ENCODE measurements at regions not wholly inside any gene's neighbourhood (a gene's known extent, or its start where the extent isn't known, plus 50 kb on each side); places are given as distances from the start of the nearest gene placed in this dataset.
"Not testable (repeated sequence)": the region's sequence is repeated elsewhere in the genome, so short reads cannot be mapped to it uniquely, and the experiment has no call there.

GRCh38 chr13:60261432-60262351, 98.0 kb upstream of the DIAPH3 start:
- H3K9me3 Mint-ChIP-seq: peaks cover 0 to 5% of the 10 kb centered on the region in 2 donors

GRCh38 chr13:60265566-60265965, 101.8 kb upstream of the DIAPH3 start:
- Mint-ChIP-seq H3K36me3 (ENCODE audit: insufficient read depth in 2 of 2) (no peaks in the 10 kb centered on the region), H3K27ac (no peak overlapping the region), H3K27me3 (ENCODE audit: low read depth) (peaks cover 14% of the 10 kb centered on the region), H3K4me1 (ENCODE audit: low read depth) (no peaks in the 10 kb centered on the region), H3K4me3 (no peak overlapping the region), H3K9me3 (peaks cover 0 to 3% of the 10 kb centered on the region in 2 donors)
- no peak for ATAC-seq (replicated peaks in 1 of 2)
- no peak for DNase-seq

More at GRCh38 chr13:60261432-60262351, 98.0 kb upstream of the DIAPH3 start:
- H3K27ac Mint-ChIP-seq: no peak overlapping the region
- no peak overlapping the region for H3K4me3 Mint-ChIP-seq
- peaks cover 0 to 2% of the 10 kb centered on the region in 2 donors for H3K36me3 Mint-ChIP-seq (ENCODE audit: insufficient read depth in 2 of 2)
- H3K27me3 Mint-ChIP-seq (ENCODE audit: low read depth): peaks cover 24% of the 10 kb centered on the region
- ATAC-seq (replicated peaks in 1 of 2): no peak
- no peak for DNase-seq
- peaks cover 5% of the 10 kb centered on the region for H3K4me1 Mint-ChIP-seq (ENCODE audit: low read depth)

GRCh38 chr13:60267498-60268202, 103.9 kb upstream of the DIAPH3 start:
- no peaks in the 10 kb centered on the region for H3K36me3 Mint-ChIP-seq (ENCODE audit: insufficient read depth in 2 of 2)

GRCh38 chr13:60268203-60268555, 104.5 kb upstream of the DIAPH3 start:
- DNase-seq (no peak), ATAC-seq (replicated peaks in 1 of 2) (no peak)
- no peak overlapping the region for H3K4me3 Mint-ChIP-seq
- peaks cover 13% of the 10 kb centered on the region for H3K27me3 Mint-ChIP-seq (ENCODE audit: low read depth)
- H3K36me3 Mint-ChIP-seq (ENCODE audit: insufficient read depth in 2 of 2): no peaks in the 10 kb centered on the region
- no peak overlapping the region for H3K27ac Mint-ChIP-seq
- no peaks in the 10 kb centered on the region for H3K9me3 Mint-ChIP-seq
- H3K4me1 Mint-ChIP-seq (ENCODE audit: low read depth): no peaks in the 10 kb centered on the region

More at GRCh38 chr13:60267498-60268202, 103.9 kb upstream of the DIAPH3 start:
- H3K4me3 Mint-ChIP-seq: no peak overlapping the region
- ATAC-seq (replicated peaks in 1 of 2): peak; percentile 40 to 74
- peaks cover 18% of the 10 kb centered on the region for H3K27me3 Mint-ChIP-seq (ENCODE audit: low read depth)
- H3K4me1 Mint-ChIP-seq (ENCODE audit: low read depth): no peaks in the 10 kb centered on the region
- peak; percentile 6 to 29 for DNase-seq
- H3K9me3 Mint-ChIP-seq: no peaks in the 10 kb centered on the region
- no peak overlapping the region for H3K27ac Mint-ChIP-seq

- DNase-seq: no peak
- peaks cover 0 to 2% of the 10 kb centered on the region in 2 donors for H3K9me3 Mint-ChIP-seq
- no peak for ATAC-seq (replicated peaks in 1 of 2)
- peaks cover 0 to 2% of the 10 kb centered on the region in 2 donors for H3K36me3 Mint-ChIP-seq (ENCODE audit: insufficient read depth in 2 of 2)
- no peak overlapping the region for H3K4me3 Mint-ChIP-seq
- peaks cover 4% of the 10 kb centered on the region for H3K27me3 Mint-ChIP-seq (ENCODE audit: low read depth)
- H3K4me1 Mint-ChIP-seq (ENCODE audit: low read depth): no peaks in the 10 kb centered on the region
- no peak overlapping the region for H3K27ac Mint-ChIP-seq
These were observed 110.3 kb upstream of the DIAPH3 start for GRCh38 chr13:60273971-60274527.

GRCh38 chr13:60274655-60275054, 110.9 kb upstream of the DIAPH3 start:
- Mint-ChIP-seq H3K4me1 (ENCODE audit: low read depth) (no peaks in the 10 kb centered on the region), H3K27ac (no peak overlapping the region), H3K9me3 (peaks cover 0 to 2% of the 10 kb centered on the region in 2 donors), H3K27me3 (ENCODE audit: low read depth) (peaks cover 4% of the 10 kb centered on the region), H3K4me3 (no peak overlapping the region), H3K36me3 (ENCODE audit: insufficient read depth in 2 of 2) (peaks cover 0 to 2% of the 10 kb centered on the region in 2 donors)
- ATAC-seq (replicated peaks in 1 of 2) (no peak), DNase-seq (no peak)

GRCh38 chr13:60275208-60275607, 111.5 kb upstream of the DIAPH3 start:
- Mint-ChIP-seq H3K27me3 (ENCODE audit: low read depth) (peaks cover 4% of the 10 kb centered on the region), H3K4me1 (ENCODE audit: low read depth) (no peaks in the 10 kb centered on the region), H3K4me3 (no peak overlapping the region), H3K36me3 (ENCODE audit: insufficient read depth in 2 of 2) (peaks cover 0 to 2% of the 10 kb centered on the region in 2 donors), H3K9me3 (peaks cover 0 to 2% of the 10 kb centered on the region in 2 donors), H3K27ac (no peak overlapping the region)
- no peak for DNase-seq
- ATAC-seq (replicated peaks in 1 of 2): no peak

- DNase-seq; H3K4me3 Mint-ChIP-seq; H3K9me3 Mint-ChIP-seq; H3K36me3 Mint-ChIP-seq (ENCODE audit: insufficient read depth in 2 of 2); H3K27ac Mint-ChIP-seq; H3K4me1 Mint-ChIP-seq (ENCODE audit: low read depth); H3K27me3 Mint-ChIP-seq (ENCODE audit: low read depth); ATAC-seq (replicated peaks in 1 of 2): not testable (repeated sequence)
These were observed 116.5 kb upstream of the TDRD3 start for GRCh38 chr13:60280524-60280923.

- ATAC-seq (replicated peaks in 1 of 2): no peak
- no peak overlapping the region for H3K27ac Mint-ChIP-seq
- H3K27me3 Mint-ChIP-seq (ENCODE audit: low read depth): peaks cover 9% of the 10 kb centered on the region
- no peaks in the 10 kb centered on the region for H3K4me1 Mint-ChIP-seq (ENCODE audit: low read depth)
- no peaks in the 10 kb centered on the region for H3K36me3 Mint-ChIP-seq (ENCODE audit: insufficient read depth in 2 of 2)
- no peaks in the 10 kb centered on the region for H3K9me3 Mint-ChIP-seq
- no peak overlapping the region for H3K4me3 Mint-ChIP-seq
- no peak for DNase-seq
These were observed 114.8 kb upstream of the TDRD3 start for GRCh38 chr13:60282186-60282585.

- ATAC-seq (replicated peaks in 1 of 2) (no peak), DNase-seq (no peak)
- no peak overlapping the region for H3K4me3 Mint-ChIP-seq
- H3K36me3 Mint-ChIP-seq (ENCODE audit: insufficient read depth in 2 of 2): no peaks in the 10 kb centered on the region
- no peak overlapping the region for H3K27ac Mint-ChIP-seq
- no peaks in the 10 kb centered on the region for H3K4me1 Mint-ChIP-seq (ENCODE audit: low read depth)
- H3K27me3 Mint-ChIP-seq (ENCODE audit: low read depth): peaks cover 9% of the 10 kb centered on the region
- H3K9me3 Mint-ChIP-seq: no peaks in the 10 kb centered on the region
These were observed 114.3 kb upstream of the TDRD3 start for GRCh38 chr13:60282708-60283107.

GRCh38 chr13:60286707-60287106, 110.3 kb upstream of the TDRD3 start:
- Mint-ChIP-seq H3K27me3 (ENCODE audit: low read depth) (peaks cover 9% of the 10 kb centered on the region), H3K4me3 (no peak overlapping the region), H3K36me3 (ENCODE audit: insufficient read depth in 2 of 2) (no peaks in the 10 kb centered on the region), H3K4me1 (ENCODE audit: low read depth) (no peaks in the 10 kb centered on the region), H3K9me3 (no peaks in the 10 kb centered on the region), H3K27ac (no peak overlapping the region)
- DNase-seq: no peak
- ATAC-seq (replicated peaks in 1 of 2): no peak

- no peaks in the 10 kb centered on the region for H3K36me3 Mint-ChIP-seq (ENCODE audit: insufficient read depth in 2 of 2)
- no peaks in the 10 kb centered on the region for H3K4me1 Mint-ChIP-seq (ENCODE audit: low read depth)
- H3K27me3 Mint-ChIP-seq (ENCODE audit: low read depth): peaks cover 2% of the 10 kb centered on the region
- DNase-seq (no peak), ATAC-seq (replicated peaks in 1 of 2) (no peak)
- H3K4me3 Mint-ChIP-seq: no peak overlapping the region
- H3K27ac Mint-ChIP-seq: no peak overlapping the region
- H3K9me3 Mint-ChIP-seq: no peaks in the 10 kb centered on the region
These were observed 108.5 kb upstream of the TDRD3 start for GRCh38 chr13:60288569-60288968.

- H3K4me1 Mint-ChIP-seq (ENCODE audit: low read depth): no peaks in the 10 kb centered on the region
- ATAC-seq (replicated peaks in 1 of 2) (no peak), DNase-seq (no peak)
- no peak overlapping the region for H3K27ac Mint-ChIP-seq
- no peak overlapping the region for H3K4me3 Mint-ChIP-seq
- H3K27me3 Mint-ChIP-seq (ENCODE audit: low read depth): peaks cover 38% of the 10 kb centered on the region
- H3K36me3 Mint-ChIP-seq (ENCODE audit: insufficient read depth in 2 of 2): no peaks in the 10 kb centered on the region
- peaks cover 0 to 3% of the 10 kb centered on the region in 2 donors for H3K9me3 Mint-ChIP-seq
These were observed 93.9 kb upstream of the TDRD3 start for GRCh38 chr13:60303166-60303565.

All from activated T-cell treated with anti-CD3 and anti-CD28 coated beads, Interleukin-2, amount 50 U/mL, for 72 hours (primary cell).